Peyer's patch (tissue), 4 donors: ENCODE measurements at regions not wholly inside any gene's neighbourhood (a gene's known extent, or its start where the extent isn't known, plus 50 kb on each side); places are given as distances from the start of the nearest gene placed in this dataset.

Experiments used
- POLR2A ChIP-seq, 2 donors: fragments of 450-650 bp; IDR thresholded peaks; one replicate each; pipeline ENCODE4 v1.5.1; 2017; ENCODE audit warnings: antibody characterized with exemption in 2 of 2, mild to moderate bottlenecking in 2 of 2, moderate library complexity in 2 of 2
- TF ChIP-seq, protein P1 (sequence below), 6 experiments: fragments of 450-650 bp in 4 of 6; fragments of 200-600 bp in 2 of 6; sonication (generic) in 1 of 6; IDR thresholded peaks; one replicate each; pipeline ENCODE4 v1.5.1; 2017 to 2019; ENCODE audit warnings: antibody characterized with exemption in 6 of 6, mild to moderate bottlenecking in 3 of 6, moderate library complexity in 1 of 6

DNA sequence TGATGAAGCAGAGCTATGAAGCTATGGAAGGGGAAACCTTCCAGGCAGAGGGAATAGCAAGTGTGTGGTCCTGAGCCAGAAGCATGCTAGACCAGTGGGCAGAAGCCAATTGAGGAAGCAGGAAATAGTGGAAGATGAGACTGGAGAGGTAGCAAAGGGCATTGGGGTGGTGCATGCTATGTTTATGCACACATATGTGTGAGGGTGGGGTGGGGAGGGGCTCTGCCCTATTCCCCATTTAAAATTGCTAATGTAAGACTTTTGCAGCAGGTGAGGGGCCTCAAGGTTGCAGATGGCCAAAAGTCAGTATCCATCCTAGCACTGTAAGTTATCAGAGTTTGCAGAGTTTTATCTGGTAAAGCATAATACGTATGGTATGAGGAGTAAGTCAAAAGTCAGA, 626.6 kb upstream of the KIRREL3 start:
- TF ChIP-seq, protein P1, sequence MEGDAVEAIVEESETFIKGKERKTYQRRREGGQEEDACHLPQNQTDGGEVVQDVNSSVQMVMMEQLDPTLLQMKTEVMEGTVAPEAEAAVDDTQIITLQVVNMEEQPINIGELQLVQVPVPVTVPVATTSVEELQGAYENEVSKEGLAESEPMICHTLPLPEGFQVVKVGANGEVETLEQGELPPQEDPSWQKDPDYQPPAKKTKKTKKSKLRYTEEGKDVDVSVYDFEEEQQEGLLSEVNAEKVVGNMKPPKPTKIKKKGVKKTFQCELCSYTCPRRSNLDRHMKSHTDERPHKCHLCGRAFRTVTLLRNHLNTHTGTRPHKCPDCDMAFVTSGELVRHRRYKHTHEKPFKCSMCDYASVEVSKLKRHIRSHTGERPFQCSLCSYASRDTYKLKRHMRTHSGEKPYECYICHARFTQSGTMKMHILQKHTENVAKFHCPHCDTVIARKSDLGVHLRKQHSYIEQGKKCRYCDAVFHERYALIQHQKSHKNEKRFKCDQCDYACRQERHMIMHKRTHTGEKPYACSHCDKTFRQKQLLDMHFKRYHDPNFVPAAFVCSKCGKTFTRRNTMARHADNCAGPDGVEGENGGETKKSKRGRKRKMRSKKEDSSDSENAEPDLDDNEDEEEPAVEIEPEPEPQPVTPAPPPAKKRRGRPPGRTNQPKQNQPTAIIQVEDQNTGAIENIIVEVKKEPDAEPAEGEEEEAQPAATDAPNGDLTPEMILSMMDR (IDR thresholded peaks at IDR 0.05) = no peak
- TF ChIP-seq POLR2A (IDR thresholded peaks at IDR 0.05) = no peak
